GM19023 (cell line): ENCODE measurements at regions not wholly inside any gene's neighbourhood (a gene's known extent, or its start where the extent isn't known, plus 50 kb on each side); places are given as distances from the start of the nearest gene placed in this dataset.

Experiments
- ATAC-seq: cut with Tn5 transposase; IDR thresholded peaks from one replicate; pipeline ENCODE4 v1.9.1; 2021; ENCODE audit warnings: mild to moderate bottlenecking, moderate library complexity; ENCODE audit not compliant: unreplicated experiment

- no peak for ATAC-seq
These were observed 128.6 kb upstream of the CPM start for GRCh38 chr12:69061574-69061973.

- ATAC-seq, result no peak
These were observed 129.8 kb upstream of the CPM start for GRCh38 chr12:69062621-69063237.

- no peak for ATAC-seq
These were observed 131.9 kb upstream of the CPM start for GRCh38 chr12:69064734-69065443.

GRCh38 chr12:69065775-69066174 lies 132.8 kb upstream of the CPM start:
- ATAC-seq, result no peak

GRCh38 chr12:69066492-69067373 lies 133.8 kb upstream of the CPM start:
- no peak for ATAC-seq

GRCh38 chr12:69067713-69068112 lies 134.7 kb upstream of the CPM start:
- no peak for ATAC-seq

GRCh38 chr12:69068448-69068847 lies 135.5 kb upstream of the CPM start:
- ATAC-seq, result no peak

DNA sequence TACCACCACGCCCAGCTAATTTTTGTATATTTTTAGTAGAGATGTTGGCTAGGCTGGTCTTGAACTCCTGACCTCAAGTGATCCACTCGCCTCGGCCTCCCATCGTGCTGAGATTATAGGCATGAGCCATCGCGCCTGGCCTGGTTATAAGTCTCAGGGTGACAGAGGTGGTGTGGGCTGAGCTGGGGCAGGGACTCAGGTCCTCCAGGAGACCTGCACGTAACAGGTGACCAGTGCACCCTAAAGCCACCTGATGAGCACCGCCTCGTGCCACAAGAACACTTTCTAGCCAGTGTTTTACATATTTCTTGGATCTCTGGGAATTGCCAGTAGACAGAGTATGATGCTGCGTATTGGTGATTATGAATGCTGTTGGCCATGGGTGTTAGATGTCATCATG lies 136.5 kb upstream of the CPM start:
- no peak for ATAC-seq

GRCh38 chr12:69070319-69071090 lies 137.5 kb upstream of the CPM start:
- ATAC-seq, result peak; percentile 74

GRCh38 chr12:69071091-69071370 lies 138.1 kb upstream of the CPM start:
- ATAC-seq, result no peak

DNA sequence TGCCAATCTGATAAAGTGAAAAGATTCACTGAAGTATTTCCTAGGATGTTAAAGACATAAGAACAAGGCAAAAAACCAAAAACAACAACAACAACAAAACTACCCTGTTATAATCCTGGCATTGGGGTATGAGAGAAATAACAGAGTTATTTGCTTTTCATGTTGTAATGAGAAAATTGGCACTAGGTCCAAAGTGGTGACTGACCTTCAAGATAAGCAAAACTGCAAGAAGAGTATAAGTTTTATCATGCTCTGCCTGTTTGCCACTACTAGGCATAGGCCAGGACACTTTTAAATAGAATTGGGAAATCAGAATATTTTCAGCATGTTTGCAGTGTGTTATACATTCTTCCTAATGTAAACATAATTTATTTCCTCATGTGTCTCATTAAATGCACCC lies 140.1 kb upstream of the CPM start:
- no peak for ATAC-seq

- ATAC-seq, result no peak
These were observed 141.8 kb upstream of the CPM start for GRCh38 chr12:69074556-69075349.

GRCh38 chr12:69083689-69084088 lies 150.7 kb upstream of the CPM start:
- ATAC-seq, result no peak

DNA sequence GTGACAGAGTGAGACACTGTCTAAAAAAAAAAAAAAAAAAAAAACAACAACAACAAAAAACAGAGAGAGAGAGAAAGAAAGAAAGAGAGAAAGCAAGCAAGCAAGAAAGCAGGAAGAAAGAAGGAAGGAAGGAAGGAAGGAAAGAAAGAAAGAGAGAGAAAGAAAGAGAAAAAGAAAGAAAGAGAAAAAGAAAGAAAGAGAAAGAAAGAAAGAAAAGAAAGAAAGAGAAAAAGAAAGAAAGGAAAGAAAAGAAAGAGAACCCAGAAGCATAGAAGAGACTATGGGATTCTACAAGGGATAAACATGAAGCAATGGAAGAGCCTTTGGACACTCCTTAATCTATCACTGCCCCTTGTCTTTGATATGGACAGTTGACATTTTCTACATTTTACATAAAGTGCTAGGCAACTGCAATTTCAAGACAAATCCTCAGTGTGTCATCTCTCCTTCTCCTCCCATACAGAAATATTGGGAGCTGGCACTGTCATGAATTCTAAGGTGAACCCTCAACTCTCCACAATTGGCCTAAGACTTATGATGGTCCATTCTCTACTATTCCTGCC lies 151.9 kb upstream of the CPM start:
- no peak for ATAC-seq

DNA sequence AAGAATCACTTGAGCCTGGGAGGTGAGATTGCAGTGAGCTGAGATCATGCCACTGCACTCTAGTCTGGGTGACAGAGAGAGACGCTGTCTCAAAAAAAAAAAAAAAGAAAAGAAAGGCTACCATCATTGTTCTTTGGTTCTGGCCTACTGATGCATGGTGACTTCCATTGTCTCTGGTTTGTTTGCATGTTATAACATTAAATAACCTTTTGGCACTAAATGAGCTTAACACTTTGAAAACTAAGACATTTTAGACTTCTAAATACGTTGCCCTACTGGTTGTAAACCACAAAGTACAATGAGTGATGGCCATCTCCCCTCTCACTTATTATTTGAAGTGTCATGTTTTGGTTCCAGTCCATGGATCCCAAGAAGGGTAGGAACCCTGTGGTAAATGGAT lies 152.9 kb upstream of the CPM start:
- ATAC-seq, result no peak

- no peak for ATAC-seq
These were observed 151.4 kb upstream of the CPSF6 start for GRCh38 chr12:69087986-69088385.

DNA sequence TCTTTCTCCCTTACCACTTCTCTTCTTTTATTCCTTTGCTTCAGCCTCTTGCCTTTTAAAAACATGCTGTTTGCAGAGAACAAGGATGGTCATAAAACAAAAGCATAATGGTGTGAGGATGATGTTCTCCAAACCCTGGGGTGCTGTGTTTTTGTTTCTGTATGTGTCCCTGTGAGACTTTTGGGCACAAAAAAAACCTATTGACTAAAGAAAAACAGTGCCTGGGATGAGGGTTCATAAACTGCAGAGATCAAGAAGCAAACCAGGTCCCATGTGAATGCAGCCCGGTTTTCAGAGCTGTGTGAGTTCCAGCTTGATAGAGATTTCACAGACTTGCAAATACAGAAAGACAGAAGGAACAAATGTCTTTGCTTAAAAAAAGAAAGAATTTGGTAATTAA lies 148.6 kb upstream of the CPSF6 start:
- ATAC-seq, result no peak

DNA sequence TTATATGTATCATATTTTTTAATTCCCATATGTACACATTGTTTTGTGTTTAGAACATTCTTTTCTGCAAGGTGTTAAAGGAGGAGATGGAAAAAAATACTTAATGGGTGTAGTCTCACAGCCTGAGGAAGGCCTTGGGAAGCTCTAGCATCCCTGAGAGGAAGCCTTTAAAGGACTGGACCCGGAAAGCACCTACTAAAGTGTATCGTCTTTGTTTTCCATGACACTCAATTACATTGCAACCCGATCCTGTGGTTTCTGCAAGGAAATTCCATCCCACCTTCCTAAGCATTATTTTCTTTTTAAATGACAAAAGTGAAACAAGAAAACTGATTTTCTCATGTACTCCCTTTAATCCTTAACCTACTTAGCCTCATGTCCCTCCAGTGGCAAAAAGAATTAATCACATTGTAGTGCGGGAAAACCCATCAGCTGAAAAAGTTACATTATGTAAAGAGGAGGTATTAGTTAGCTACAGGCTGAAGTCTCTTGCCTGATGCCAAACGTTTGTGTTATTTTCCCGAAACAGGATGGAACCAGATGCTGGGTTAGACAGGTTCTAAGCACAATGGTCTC lies 147.8 kb upstream of the CPSF6 start:
- ATAC-seq, result no peak

GRCh38 chr12:69092137-69092536 lies 147.2 kb upstream of the CPSF6 start:
- no peak for ATAC-seq
